ENCODE measurements at regions not wholly inside any gene's neighbourhood (a gene's known extent, or its start where the extent isn't known, plus 50 kb on each side); places are given as distances from the start of the nearest gene placed in this dataset.

DNA sequence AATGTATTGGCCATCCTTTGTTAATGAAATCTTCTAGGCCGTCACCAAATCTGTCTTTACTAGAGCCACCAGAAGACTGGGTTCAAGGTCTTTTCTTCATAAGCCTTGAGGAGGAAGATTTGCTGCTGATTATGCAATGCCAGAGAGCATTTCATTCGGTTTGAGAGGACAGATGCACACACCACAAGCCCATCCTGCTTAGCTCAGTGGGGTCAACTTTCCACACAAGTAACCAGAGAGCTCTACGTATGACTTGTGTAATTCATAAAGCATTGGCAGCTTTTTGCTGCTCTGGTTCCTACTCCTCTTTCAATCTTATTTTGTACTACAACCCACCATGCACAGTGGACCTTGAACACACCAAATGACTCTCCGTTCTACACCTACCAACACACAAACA, 106.9 kb downstream of the OSR1 start:
- TF ChIP-seq, protein P1, sequence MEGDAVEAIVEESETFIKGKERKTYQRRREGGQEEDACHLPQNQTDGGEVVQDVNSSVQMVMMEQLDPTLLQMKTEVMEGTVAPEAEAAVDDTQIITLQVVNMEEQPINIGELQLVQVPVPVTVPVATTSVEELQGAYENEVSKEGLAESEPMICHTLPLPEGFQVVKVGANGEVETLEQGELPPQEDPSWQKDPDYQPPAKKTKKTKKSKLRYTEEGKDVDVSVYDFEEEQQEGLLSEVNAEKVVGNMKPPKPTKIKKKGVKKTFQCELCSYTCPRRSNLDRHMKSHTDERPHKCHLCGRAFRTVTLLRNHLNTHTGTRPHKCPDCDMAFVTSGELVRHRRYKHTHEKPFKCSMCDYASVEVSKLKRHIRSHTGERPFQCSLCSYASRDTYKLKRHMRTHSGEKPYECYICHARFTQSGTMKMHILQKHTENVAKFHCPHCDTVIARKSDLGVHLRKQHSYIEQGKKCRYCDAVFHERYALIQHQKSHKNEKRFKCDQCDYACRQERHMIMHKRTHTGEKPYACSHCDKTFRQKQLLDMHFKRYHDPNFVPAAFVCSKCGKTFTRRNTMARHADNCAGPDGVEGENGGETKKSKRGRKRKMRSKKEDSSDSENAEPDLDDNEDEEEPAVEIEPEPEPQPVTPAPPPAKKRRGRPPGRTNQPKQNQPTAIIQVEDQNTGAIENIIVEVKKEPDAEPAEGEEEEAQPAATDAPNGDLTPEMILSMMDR (IDR thresholded peaks at IDR 0.05): no peak
- TF ChIP-seq POLR2A (IDR thresholded peaks at IDR 0.05): no peak
